ENCODE measurements at regions not wholly inside any gene's neighbourhood (a gene's known extent, or its start where the extent isn't known, plus 50 kb on each side); places are given as distances from the start of the nearest gene placed in this dataset.

- TF ChIP-seq CTCF (conservative IDR thresholded peaks at IDR 0.05): no peak
- TF ChIP-seq EZH2 (IDR thresholded peaks at IDR 0.05; ENCODE audit: low read depth): no peak
These were observed 61.7 kb upstream of the MRPS6 start for GRCh38 chr21:34011660-34012059.
